CD8-positive, alpha-beta memory T cell (primary cell): ENCODE measurements at regions not wholly inside any gene's neighbourhood (a gene's known extent, or its start where the extent isn't known, plus 50 kb on each side); places are given as distances from the start of the nearest gene placed in this dataset.

Source experiments
- CTCF ChIA-PET: fragments of 350-600 bp; sonication (Branson Sonifier 250); formaldehyde crosslinking; loops from one replicate; lab custom pipeline; 2021; ENCODE audit warnings: antibody characterized with exemption; lab: Charles Lee
- POLR2A ChIA-PET: fragments of 350-600 bp; sonication (Branson Sonifier 250); formaldehyde crosslinking; loops from one replicate; lab custom pipeline; 2021; ENCODE audit warnings: antibody characterized with exemption; lab: Charles Lee
- DNase-seq, 5 donors: peaks; one replicate each; pipeline versions ENCODE4 v3.0.0 to v3.0.0-alpha.2; 2020 to 2022; ENCODE audit warnings: mixed read lengths in 1 of 5
- H3K27ac ChIP-seq: one replicate; pipeline ENCODE4 v1.7.0; 2013; ENCODE audit warnings: low read depth, mild to moderate bottlenecking, low read length, moderate library complexity
- H3K27me3 ChIP-seq: 2 replicates; pipeline ENCODE4 v1.7.0; 2013; ENCODE audit warnings: low read length, mild to moderate bottlenecking; ENCODE audit not compliant: insufficient read depth, poor library complexity, severe bottlenecking
- H3K36me3 ChIP-seq: 2 replicates; pipeline ENCODE4 v1.7.0; 2013; ENCODE audit warnings: mild to moderate bottlenecking, low read length, moderate library complexity; ENCODE audit not compliant: insufficient read depth
- H3K4me1 ChIP-seq: 2 replicates; pipeline ENCODE4 v1.7.0; 2013; ENCODE audit warnings: mild to moderate bottlenecking, low read length, moderate library complexity; ENCODE audit not compliant: insufficient read depth
- H3K4me3 ChIP-seq: 2 replicates; pipeline ENCODE4 v1.7.0; 2013; ENCODE audit warnings: mild to moderate bottlenecking, low read length
- H3K9me3 ChIP-seq: 2 replicates; pipeline ENCODE4 v1.7.0; 2013; ENCODE audit warnings: mild to moderate bottlenecking, low read length
- H3K27ac Mint-ChIP-seq, 8 donors: one replicate each; pipeline ENCODE4 v1.8.0; 2020 to 2021; ENCODE audit warnings: mixed read lengths in 8 of 8, mild to moderate bottlenecking in 6 of 8, inconsistent platforms in 3 of 8, moderate library complexity in 3 of 8
- H3K27me3 Mint-ChIP-seq, 2 donors: one replicate each; pipeline ENCODE4 v1.8.0; 2020 to 2021; ENCODE audit warnings: mixed read lengths in 2 of 2, mild to moderate bottlenecking in 1 of 2, moderate library complexity in 1 of 2
- H3K36me3 Mint-ChIP-seq, 3 donors: one replicate each; pipeline ENCODE4 v1.8.0; 2020 to 2021; ENCODE audit warnings: mixed read lengths in 3 of 3, inconsistent platforms in 1 of 3, mild to moderate bottlenecking in 1 of 3
- H3K4me1 Mint-ChIP-seq, 3 donors: one replicate each; pipeline ENCODE4 v1.8.0; 2020 to 2021; ENCODE audit warnings: mixed read lengths in 3 of 3, inconsistent platforms in 1 of 3, mild to moderate bottlenecking in 1 of 3
- H3K4me3 Mint-ChIP-seq, 7 donors: one replicate each; pipeline ENCODE4 v1.8.0; 2020 to 2021; ENCODE audit warnings: mixed read lengths in 7 of 7, mild to moderate bottlenecking in 6 of 7, moderate library complexity in 4 of 7, inconsistent platforms in 2 of 7
- H3K9me3 Mint-ChIP-seq, 5 donors: one replicate each; pipeline ENCODE4 v1.8.0; 2020 to 2022; ENCODE audit warnings: mixed read lengths in 5 of 5, mild to moderate bottlenecking in 3 of 5, moderate library complexity in 2 of 5, inconsistent platforms in 1 of 5

- no peak overlapping the region for H3K27ac ChIP-seq
- ChIA-PET POLR2A (no interaction called here), CTCF (no interaction called here)
- no peak for DNase-seq
- H3K27me3 ChIP-seq = no peaks in the 10 kb centered on the region
- no peaks in the 10 kb centered on the region for H3K9me3 ChIP-seq
- Mint-ChIP-seq H3K9me3 (peaks cover 0 to 3% (median 0%) of the 10 kb centered on the region in 5 donors), H3K36me3 (peaks cover 0 to 1% (median 0%) of the 10 kb centered on the region in 3 donors), H3K4me3 (no peak overlapping the region), H3K27me3 (peaks cover 21 to 23% of the 10 kb centered on the region in 2 donors), H3K27ac (no peak overlapping the region), H3K4me1 (peaks cover 0 to 4% (median 0%) of the 10 kb centered on the region in 3 donors)
- no peaks in the 10 kb centered on the region for H3K4me1 ChIP-seq
- H3K36me3 ChIP-seq = no peaks in the 10 kb centered on the region
- no peak overlapping the region for H3K4me3 ChIP-seq
Measured at GRCh38 chr9:27638716-27639115, 65.4 kb upstream of the C9orf72 start.

- no peak for DNase-seq
- H3K9me3 Mint-ChIP-seq = peaks cover 0 to 3% (median 0%) of the 10 kb centered on the region in 5 donors
- Histone ChIP-seq H3K4me1 (no peaks in the 10 kb centered on the region), H3K36me3 (no peaks in the 10 kb centered on the region), H3K4me3 (no peak overlapping the region), H3K27me3 (no peaks in the 10 kb centered on the region), H3K27ac (no peak overlapping the region), H3K9me3 (no peaks in the 10 kb centered on the region)
- H3K27me3 Mint-ChIP-seq = peaks cover 19 to 34% of the 10 kb centered on the region in 2 donors
- H3K4me1 Mint-ChIP-seq = no peaks in the 10 kb centered on the region
- ChIA-PET CTCF (no interaction called here), POLR2A (no interaction called here)
- no peaks in the 10 kb centered on the region for H3K36me3 Mint-ChIP-seq
- H3K27ac Mint-ChIP-seq = no peak overlapping the region
- H3K4me3 Mint-ChIP-seq = no peak overlapping the region
Measured at GRCh38 chr9:27645161-27645840, 72.0 kb upstream of the C9orf72 start.

GRCh38 chr9:27653246-27653645, 80.0 kb upstream of the C9orf72 start:
- Histone ChIP-seq H3K27me3 (no peaks in the 10 kb centered on the region), H3K4me1 (no peaks in the 10 kb centered on the region), H3K27ac (no peak overlapping the region), H3K36me3 (no peaks in the 10 kb centered on the region), H3K9me3 (no peaks in the 10 kb centered on the region), H3K4me3 (no peak overlapping the region)
- ChIA-PET POLR2A (no interaction called here), CTCF (no interaction called here)
- peaks cover 3 to 4% of the 10 kb centered on the region in 2 donors for H3K27me3 Mint-ChIP-seq
- H3K36me3 Mint-ChIP-seq = no peaks in the 10 kb centered on the region
- DNase-seq = no peak
- no peaks in the 10 kb centered on the region for H3K4me1 Mint-ChIP-seq
- H3K9me3 Mint-ChIP-seq = peaks cover 0 to 3% (median 0%) of the 10 kb centered on the region in 5 donors
- no peak overlapping the region for H3K27ac Mint-ChIP-seq
- no peak overlapping the region for H3K4me3 Mint-ChIP-seq

- no peaks in the 10 kb centered on the region for H3K27me3 ChIP-seq
- H3K27me3 Mint-ChIP-seq = peaks cover 1 to 4% of the 10 kb centered on the region in 2 donors
- H3K27ac ChIP-seq = no peak overlapping the region
- H3K4me3 Mint-ChIP-seq = no peak overlapping the region
- H3K4me1 Mint-ChIP-seq = no peaks in the 10 kb centered on the region
- H3K27ac Mint-ChIP-seq = no peak overlapping the region
- ChIA-PET CTCF (no interaction called here), POLR2A (no interaction called here)
- H3K4me1 ChIP-seq = no peaks in the 10 kb centered on the region
- H3K36me3 Mint-ChIP-seq = no peaks in the 10 kb centered on the region
- no peak for DNase-seq
- H3K9me3 Mint-ChIP-seq = no peaks in the 10 kb centered on the region
- no peaks in the 10 kb centered on the region for H3K9me3 ChIP-seq
- H3K4me3 ChIP-seq = no peak overlapping the region
- no peaks in the 10 kb centered on the region for H3K36me3 ChIP-seq
Measured at GRCh38 chr9:27653957-27654356, 80.7 kb upstream of the C9orf72 start.

DNA sequence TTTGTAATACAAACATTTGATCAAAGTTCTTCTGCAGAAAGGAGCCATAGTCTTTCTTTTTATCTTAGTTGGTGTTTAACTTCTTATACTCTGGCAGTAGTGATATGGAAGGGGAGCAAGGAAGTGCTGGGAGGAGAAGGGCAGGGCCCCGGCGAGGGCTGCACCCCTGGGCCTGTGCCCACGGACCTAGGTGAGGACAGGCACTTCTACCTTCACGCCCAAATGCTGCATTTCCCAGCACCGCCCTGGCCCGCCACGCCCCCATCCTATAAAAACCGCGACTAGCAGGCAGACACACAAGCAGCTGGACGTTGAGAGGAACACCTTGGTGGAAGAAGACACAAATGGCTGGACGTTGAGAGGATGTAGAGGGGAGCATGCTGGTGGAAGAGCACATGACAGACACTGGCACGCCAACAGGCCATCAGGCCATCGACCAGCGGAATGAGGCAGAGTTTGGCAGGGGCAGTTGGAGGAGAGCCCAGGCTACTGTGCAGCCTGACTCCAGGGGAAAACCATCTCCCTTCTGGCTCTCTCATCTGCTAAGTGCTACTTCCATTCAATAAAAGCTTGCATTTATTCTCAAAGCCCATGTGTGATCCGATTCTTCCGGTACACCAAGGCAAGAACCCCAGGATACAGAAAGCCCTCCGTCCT, 81.5 kb upstream of the C9orf72 start:
- CTCF ChIA-PET = no interaction called here

DNA sequence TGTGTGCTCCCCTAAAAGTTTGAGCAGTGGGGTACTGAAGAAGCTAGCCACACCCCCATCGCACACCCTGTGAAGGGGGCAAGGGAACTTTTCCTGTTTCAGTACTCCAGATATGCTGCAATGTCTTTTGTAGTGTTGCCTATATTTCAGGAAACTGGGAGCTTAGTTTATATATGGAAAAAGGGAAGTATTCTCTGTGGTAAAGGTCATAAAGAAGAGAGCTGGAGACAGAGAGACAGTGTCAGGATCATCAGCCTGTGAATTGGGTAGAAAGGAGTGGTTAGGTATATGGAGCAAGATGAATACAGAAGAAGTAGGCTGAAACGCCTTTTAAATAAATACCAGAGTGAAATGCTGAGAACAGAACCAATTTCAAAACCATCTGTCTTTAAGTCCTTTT, 82.2 kb upstream of the C9orf72 start:
- Mint-ChIP-seq H3K27me3 (peaks cover 1 to 4% of the 10 kb centered on the region in 2 donors), H3K36me3 (no peaks in the 10 kb centered on the region), H3K4me3 (no peak overlapping the region), H3K27ac (no peak overlapping the region), H3K4me1 (no peaks in the 10 kb centered on the region), H3K9me3 (no peaks in the 10 kb centered on the region)
- Histone ChIP-seq H3K4me3 (no peak overlapping the region), H3K27me3 (no peaks in the 10 kb centered on the region), H3K9me3 (no peaks in the 10 kb centered on the region), H3K4me1 (no peaks in the 10 kb centered on the region), H3K27ac (no peak overlapping the region), H3K36me3 (no peaks in the 10 kb centered on the region)
- ChIA-PET CTCF (no interaction called here), POLR2A (no interaction called here)
- DNase-seq = no peak

More for the DNA sequence above, 81.5 kb upstream of the C9orf72 start:
- Histone ChIP-seq H3K27me3 (no peaks in the 10 kb centered on the region), H3K4me3 (no peak overlapping the region), H3K36me3 (no peaks in the 10 kb centered on the region), H3K4me1 (no peaks in the 10 kb centered on the region), H3K27ac (no peak overlapping the region), H3K9me3 (no peaks in the 10 kb centered on the region)
- POLR2A ChIA-PET = no interaction called here
- Mint-ChIP-seq H3K36me3 (no peaks in the 10 kb centered on the region), H3K9me3 (no peaks in the 10 kb centered on the region), H3K4me1 (no peaks in the 10 kb centered on the region), H3K27me3 (peaks cover 1 to 4% of the 10 kb centered on the region in 2 donors), H3K27ac (no peak overlapping the region), H3K4me3 (no peak overlapping the region)
- no peak for DNase-seq

DNA sequence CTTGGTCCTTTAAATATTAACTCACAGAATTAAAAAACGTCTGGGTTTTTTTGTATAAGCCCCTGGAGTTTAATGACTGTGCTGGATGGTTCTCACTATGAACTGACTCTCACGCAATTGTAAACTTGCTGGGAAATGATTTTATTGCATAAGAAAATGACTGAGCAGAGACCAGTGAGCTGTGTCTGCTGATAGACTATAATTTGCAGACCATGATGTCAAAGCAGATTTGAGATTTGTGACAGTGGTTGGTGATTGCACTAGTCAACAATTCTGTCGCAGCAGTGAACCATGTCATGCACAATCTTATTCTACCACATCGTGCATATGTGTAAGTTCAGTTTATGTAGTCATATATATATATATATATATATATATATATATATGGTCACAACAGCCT, 85.7 kb upstream of the C9orf72 start:
- H3K27me3 ChIP-seq = no peaks in the 10 kb centered on the region
- Mint-ChIP-seq H3K27ac (no peak overlapping the region), H3K4me1 (no peaks in the 10 kb centered on the region), H3K36me3 (no peaks in the 10 kb centered on the region), H3K27me3 (peaks cover under 1 to 2% of the 10 kb centered on the region in 2 donors), H3K9me3 (no peaks in the 10 kb centered on the region), H3K4me3 (no peak overlapping the region)
- no peaks in the 10 kb centered on the region for H3K36me3 ChIP-seq
- H3K9me3 ChIP-seq = no peaks in the 10 kb centered on the region
- no peak overlapping the region for H3K27ac ChIP-seq
- H3K4me1 ChIP-seq = no peaks in the 10 kb centered on the region
- no peak overlapping the region for H3K4me3 ChIP-seq
- ChIA-PET CTCF (no interaction called here), POLR2A (no interaction called here)
- DNase-seq = no peak

GRCh38 chr9:27659571-27659970, 86.3 kb upstream of the C9orf72 start:
- no peak overlapping the region for H3K4me3 Mint-ChIP-seq
- Histone ChIP-seq H3K4me3 (no peak overlapping the region), H3K4me1 (no peaks in the 10 kb centered on the region), H3K36me3 (no peaks in the 10 kb centered on the region), H3K27ac (no peak overlapping the region), H3K9me3 (no peaks in the 10 kb centered on the region), H3K27me3 (no peaks in the 10 kb centered on the region)
- ChIA-PET POLR2A (no interaction called here), CTCF (no interaction called here)
- H3K27me3 Mint-ChIP-seq = peaks cover 2 to 6% of the 10 kb centered on the region in 2 donors
- DNase-seq = no peak
- no peak overlapping the region for H3K27ac Mint-ChIP-seq
- H3K36me3 Mint-ChIP-seq = no peaks in the 10 kb centered on the region
- H3K4me1 Mint-ChIP-seq = no peaks in the 10 kb centered on the region
- peaks cover 0 to 2% (median 0%) of the 10 kb centered on the region in 5 donors for H3K9me3 Mint-ChIP-seq
